Vagina (tissue), 2 donors: ENCODE measurements at regions not wholly inside any gene's neighbourhood (a gene's known extent, or its start where the extent isn't known, plus 50 kb on each side); places are given as distances from the start of the nearest gene placed in this dataset.

Source experiments
- POLR2AphosphoS5 ChIP-seq, 2 donors: sonication (generic); formaldehyde crosslinking; IDR thresholded peaks; one replicate each; pipeline ENCODE4 v1.9.0; 2017; ENCODE audit warnings: antibody characterized with exemption in 2 of 2, mild to moderate bottlenecking in 2 of 2, low read depth in 1 of 2; ENCODE audit not compliant: insufficient read depth in 1 of 2
- TF ChIP-seq, protein P1 (sequence below), 3 experiments: fragments of 450-650 bp in 2 of 3; fragments of 200-600 bp in 1 of 3; sonication (generic) in 1 of 3; IDR thresholded peaks; one replicate each; pipeline ENCODE4 v1.5.1; 2017 to 2019; ENCODE audit warnings: antibody characterized with exemption in 3 of 3, mild to moderate bottlenecking in 2 of 3, moderate library complexity in 2 of 3

DNA sequence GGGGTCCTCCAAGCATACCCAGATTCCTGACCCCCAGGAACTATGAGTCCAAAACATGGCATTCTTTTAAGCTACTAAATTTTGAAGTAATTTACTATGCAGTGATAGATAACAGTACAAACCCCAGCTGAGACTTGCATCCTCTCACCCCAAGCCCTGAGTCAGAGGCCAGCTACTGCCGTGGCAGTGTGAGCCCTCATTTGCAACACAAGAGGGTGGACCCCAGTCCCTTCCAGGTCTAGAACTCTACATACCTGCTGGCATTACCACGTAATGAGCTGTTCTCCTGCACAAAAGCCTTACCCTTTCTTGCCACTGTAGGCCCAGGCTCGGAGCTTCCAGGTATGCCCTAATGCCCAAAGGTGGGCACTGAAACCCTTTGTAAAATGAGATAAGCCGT, 108.6 kb upstream of the ERCC6L2 start:
- TF ChIP-seq, protein P1, sequence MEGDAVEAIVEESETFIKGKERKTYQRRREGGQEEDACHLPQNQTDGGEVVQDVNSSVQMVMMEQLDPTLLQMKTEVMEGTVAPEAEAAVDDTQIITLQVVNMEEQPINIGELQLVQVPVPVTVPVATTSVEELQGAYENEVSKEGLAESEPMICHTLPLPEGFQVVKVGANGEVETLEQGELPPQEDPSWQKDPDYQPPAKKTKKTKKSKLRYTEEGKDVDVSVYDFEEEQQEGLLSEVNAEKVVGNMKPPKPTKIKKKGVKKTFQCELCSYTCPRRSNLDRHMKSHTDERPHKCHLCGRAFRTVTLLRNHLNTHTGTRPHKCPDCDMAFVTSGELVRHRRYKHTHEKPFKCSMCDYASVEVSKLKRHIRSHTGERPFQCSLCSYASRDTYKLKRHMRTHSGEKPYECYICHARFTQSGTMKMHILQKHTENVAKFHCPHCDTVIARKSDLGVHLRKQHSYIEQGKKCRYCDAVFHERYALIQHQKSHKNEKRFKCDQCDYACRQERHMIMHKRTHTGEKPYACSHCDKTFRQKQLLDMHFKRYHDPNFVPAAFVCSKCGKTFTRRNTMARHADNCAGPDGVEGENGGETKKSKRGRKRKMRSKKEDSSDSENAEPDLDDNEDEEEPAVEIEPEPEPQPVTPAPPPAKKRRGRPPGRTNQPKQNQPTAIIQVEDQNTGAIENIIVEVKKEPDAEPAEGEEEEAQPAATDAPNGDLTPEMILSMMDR (IDR thresholded peaks at IDR 0.05): no peak
- TF ChIP-seq POLR2AphosphoS5 (IDR thresholded peaks at IDR 0.05; ENCODE audit: insufficient read depth in 1 of 2, low read depth in 1 of 2): no peak
